Testis (tissue), 2 donors: ENCODE measurements at regions not wholly inside any gene's neighbourhood (a gene's known extent, or its start where the extent isn't known, plus 50 kb on each side); places are given as distances from the start of the nearest gene placed in this dataset.
A peak's percentile ranks its signal among the peaks of the same experiment; 100 is the strongest.

Experiments used
- DNase-seq: peaks from one replicate; pipeline ENCODE4 v3.0.0-alpha.2; 2019
- H3K27ac ChIP-seq, 2 donors: fragments of 200-600 bp; sonication (generic); one replicate each; pipeline ENCODE4 v1.5.1; 2019
- H3K27me3 ChIP-seq: fragments of 200-600 bp; sonication (generic); one replicate; pipeline ENCODE4 v1.5.1; 2019
- H3K36me3 ChIP-seq: fragments of 200-600 bp; sonication (generic); one replicate; pipeline ENCODE4 v1.5.1; 2017; ENCODE audit warnings: low read depth; ENCODE audit errors: missing control alignments
- H3K4me1 ChIP-seq: fragments of 200-600 bp; sonication (generic); one replicate; pipeline ENCODE4 v1.5.1; 2019
- H3K4me3 ChIP-seq, 2 donors: fragments of 200-600 bp; sonication (generic); one replicate each; pipeline ENCODE4 v1.5.1; 2017 to 2019
- H3K9me3 ChIP-seq: fragments of 200-600 bp; sonication (generic); one replicate; pipeline ENCODE4 v1.5.1; 2017
- POLR2A ChIP-seq: fragments of 450-650 bp; IDR thresholded peaks from one replicate; pipeline ENCODE4 v1.6.1; 2017; ENCODE audit warnings: antibody characterized with exemption, mild to moderate bottlenecking, moderate library complexity
- WGBS, 2 donors: methylation state at CpG; one replicate each; pipeline ENCODE4 v1.1.5; 2018; 5-methylcytosine and 5-hydroxymethylcytosine counted together
- intact Hi-C: fragments of 100-400 bp; cut with DNase I; formaldehyde crosslinking; loops from one replicate; pipeline ENCODE4 v1.15.1; 2023; ENCODE audit warnings: low total_unique reads
- TF ChIP-seq, protein P1 (sequence below), 3 experiments: fragments of 450-650 bp in 2 of 3; fragments of 200-600 bp in 1 of 3; sonication (generic) in 1 of 3; IDR thresholded peaks; one replicate each; pipeline ENCODE4 v1.5.1; 2016 to 2019; ENCODE audit warnings: antibody characterized with exemption in 3 of 3, mild to moderate bottlenecking in 2 of 3, moderate library complexity in 1 of 3

GRCh38 chr5:174872271-174872670 is 147.9 kb downstream of the MSX2 start:
- H3K27me3 ChIP-seq, result no peaks in the 10 kb centered on the region
- no peak for DNase-seq
- WGBS, 2 donors, result 78 to 92% methylated on average over 1 of the region's 1 CpG
- TF ChIP-seq, protein P1, sequence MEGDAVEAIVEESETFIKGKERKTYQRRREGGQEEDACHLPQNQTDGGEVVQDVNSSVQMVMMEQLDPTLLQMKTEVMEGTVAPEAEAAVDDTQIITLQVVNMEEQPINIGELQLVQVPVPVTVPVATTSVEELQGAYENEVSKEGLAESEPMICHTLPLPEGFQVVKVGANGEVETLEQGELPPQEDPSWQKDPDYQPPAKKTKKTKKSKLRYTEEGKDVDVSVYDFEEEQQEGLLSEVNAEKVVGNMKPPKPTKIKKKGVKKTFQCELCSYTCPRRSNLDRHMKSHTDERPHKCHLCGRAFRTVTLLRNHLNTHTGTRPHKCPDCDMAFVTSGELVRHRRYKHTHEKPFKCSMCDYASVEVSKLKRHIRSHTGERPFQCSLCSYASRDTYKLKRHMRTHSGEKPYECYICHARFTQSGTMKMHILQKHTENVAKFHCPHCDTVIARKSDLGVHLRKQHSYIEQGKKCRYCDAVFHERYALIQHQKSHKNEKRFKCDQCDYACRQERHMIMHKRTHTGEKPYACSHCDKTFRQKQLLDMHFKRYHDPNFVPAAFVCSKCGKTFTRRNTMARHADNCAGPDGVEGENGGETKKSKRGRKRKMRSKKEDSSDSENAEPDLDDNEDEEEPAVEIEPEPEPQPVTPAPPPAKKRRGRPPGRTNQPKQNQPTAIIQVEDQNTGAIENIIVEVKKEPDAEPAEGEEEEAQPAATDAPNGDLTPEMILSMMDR (IDR thresholded peaks at IDR 0.05), result no peak
- no peak for TF ChIP-seq POLR2A
- H3K4me1 ChIP-seq, result no peaks in the 10 kb centered on the region
- H3K9me3 ChIP-seq, result no peaks in the 10 kb centered on the region
- no peaks in the 10 kb centered on the region for H3K36me3 ChIP-seq
- no peak overlapping the region for H3K27ac ChIP-seq
- no peak overlapping the region for H3K4me3 ChIP-seq
- intact Hi-C loops, result no loop called here

DNA sequence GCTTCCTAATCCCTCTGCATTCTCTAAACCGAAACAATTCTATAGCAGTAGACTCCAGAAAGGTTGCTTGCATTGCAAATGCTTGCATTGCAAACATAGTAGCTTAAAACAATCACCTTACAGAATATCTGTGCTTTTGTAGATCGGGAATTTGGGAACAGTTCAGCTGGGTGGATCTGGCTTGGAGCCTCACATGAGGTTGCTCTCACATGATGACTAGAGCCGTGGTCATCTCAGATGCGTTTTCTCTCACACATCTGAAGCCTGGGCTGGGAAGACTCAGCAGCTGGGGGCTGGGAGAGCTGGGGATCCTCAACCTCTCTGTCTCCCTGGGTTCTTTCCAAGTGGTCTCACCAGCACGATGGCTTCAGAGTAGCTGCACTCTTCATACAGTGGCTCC is 127.8 kb downstream of the MSX2 start:
- no peak overlapping the region for H3K4me3 ChIP-seq
- no peaks in the 10 kb centered on the region for H3K36me3 ChIP-seq
- intact Hi-C loops, result no loop called here
- no peak for DNase-seq
- no peaks in the 10 kb centered on the region for H3K27me3 ChIP-seq
- no peak overlapping the region for H3K27ac ChIP-seq
- H3K4me1 ChIP-seq, result no peaks in the 10 kb centered on the region
- H3K9me3 ChIP-seq, result no peaks in the 10 kb centered on the region
- TF ChIP-seq POLR2A, result no peak
- TF ChIP-seq, protein P1 (IDR thresholded peaks at IDR 0.05), result no peak
- WGBS, 2 donors, result 69 to 72% methylated on average over 5 of the region's 5 CpGs

GRCh38 chr5:174850565-174851169 is 126.3 kb downstream of the MSX2 start:
- Histone ChIP-seq H3K27ac (no peak overlapping the region), H3K27me3 (no peaks in the 10 kb centered on the region), H3K4me1 (no peaks in the 10 kb centered on the region), H3K4me3 (no peak overlapping the region), H3K9me3 (no peaks in the 10 kb centered on the region), H3K36me3 (no peaks in the 10 kb centered on the region)
- intact Hi-C loops, result no loop called here
- no peak for TF ChIP-seq POLR2A
- TF ChIP-seq, protein P1 (IDR thresholded peaks at IDR 0.05), result no peak
- DNase-seq, result no peak
- 71 to 77% methylated on average over 4 of the region's 4 CpGs for WGBS, 2 donors

DNA sequence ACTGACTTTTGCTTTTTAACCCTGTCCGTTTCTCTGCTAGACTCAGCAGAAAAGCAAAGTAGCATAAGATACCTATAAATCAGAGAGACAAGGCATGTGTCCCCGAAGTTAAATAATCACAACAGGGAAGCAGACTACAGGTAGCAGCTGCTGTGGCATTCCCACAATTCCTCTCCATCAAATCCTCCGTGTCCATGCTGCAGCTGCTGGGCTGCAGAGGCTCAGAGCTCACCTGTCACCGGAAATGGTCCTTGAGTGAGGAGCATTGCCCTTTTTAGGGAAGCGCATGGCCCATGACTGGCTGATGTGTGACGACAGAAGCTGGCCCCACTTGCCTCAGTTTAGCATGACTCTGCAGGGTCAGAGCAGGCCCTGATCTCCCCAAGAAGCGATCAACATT is 125.0 kb downstream of the MSX2 start:
- WGBS, 2 donors, result 78 to 80% methylated on average over 4 to 7 of the region's 7 CpGs
- no peak overlapping the region for H3K4me3 ChIP-seq
- no peak for TF ChIP-seq POLR2A
- TF ChIP-seq, protein P1 (IDR thresholded peaks at IDR 0.05), result no peak
- no peak overlapping the region for H3K27ac ChIP-seq
- H3K36me3 ChIP-seq, result no peaks in the 10 kb centered on the region
- no peaks in the 10 kb centered on the region for H3K9me3 ChIP-seq
- no peak for DNase-seq
- intact Hi-C loops, result no loop called here
- H3K27me3 ChIP-seq, result no peaks in the 10 kb centered on the region
- no peaks in the 10 kb centered on the region for H3K4me1 ChIP-seq

DNA sequence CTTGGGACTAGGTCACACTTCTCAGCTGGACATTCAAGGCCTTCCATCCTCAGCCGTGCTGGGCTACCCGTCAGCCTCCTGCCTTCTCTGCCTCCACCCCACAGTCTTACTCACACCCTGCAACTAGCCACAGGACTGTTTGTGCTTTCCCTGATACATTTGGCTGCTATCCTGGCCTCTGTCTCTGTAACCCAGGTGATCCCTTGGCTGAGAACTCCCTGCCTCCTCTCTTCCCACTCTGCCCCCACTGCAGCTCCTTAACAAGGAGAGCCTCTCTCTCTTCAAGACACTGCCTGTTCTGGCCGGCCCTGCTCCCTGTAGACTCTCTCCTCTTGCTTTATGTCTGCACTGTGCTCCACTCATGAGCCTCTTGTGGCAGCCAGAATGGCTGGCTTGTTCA is 120.6 kb downstream of the MSX2 start:
- peak; percentile 62 for DNase-seq
- Histone ChIP-seq H3K9me3 (no peaks in the 10 kb centered on the region), H3K4me1 (no peaks in the 10 kb centered on the region), H3K27me3 (no peaks in the 10 kb centered on the region), H3K36me3 (no peaks in the 10 kb centered on the region), H3K27ac (no peak overlapping the region), H3K4me3 (no peak overlapping the region)
- intact Hi-C loops, result no loop called here
- TF ChIP-seq, protein P1 (IDR thresholded peaks at IDR 0.05), result no peak
- TF ChIP-seq POLR2A, result no peak
- WGBS, 2 donors, result 32 to 39% methylated on average over 3 of the region's 3 CpGs
